ENCODE measurements at regions not wholly inside any gene's neighbourhood (a gene's known extent, or its start where the extent isn't known, plus 50 kb on each side); places are given as distances from the start of the nearest gene placed in this dataset.
"Not testable (repeated sequence)": the region's sequence is repeated elsewhere in the genome, so short reads cannot be mapped to it uniquely, and the experiment has no call there.

DNA sequence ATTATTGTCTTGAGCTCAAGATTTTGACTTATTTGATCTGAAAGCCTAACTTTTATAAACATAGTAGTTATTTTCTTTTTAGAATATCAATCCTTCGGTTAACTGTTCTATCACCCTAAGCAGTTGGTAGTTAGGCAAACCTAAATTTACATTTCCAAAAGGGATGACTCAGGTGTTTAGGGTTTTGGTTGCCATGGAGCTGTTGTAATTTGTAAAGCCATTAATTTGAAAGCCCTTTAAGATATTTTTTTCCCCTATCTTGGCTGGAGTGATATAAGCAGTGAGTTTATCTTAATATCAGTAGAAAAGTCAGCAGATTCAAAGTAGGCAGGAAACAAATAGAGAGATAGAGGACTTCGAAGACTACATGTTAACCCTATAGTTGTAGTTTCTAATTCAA is 1472.6 kb upstream of the CELF2 start:
- WGBS: 70% methylated on average over 2 of the region's 2 CpGs
- DNase-seq (ENCODE audit: low read depth in 6 of 9, low spot score in 9 of 9): no peak
- H3K9me3 ChIP-seq (ENCODE audit: control insufficient read depth in 2 of 2, insufficient read depth in 1 of 2, low read length in 1 of 2): no peaks in the 10 kb centered on the region
- H3K4me1 ChIP-seq (ENCODE audit: control insufficient read depth in 2 of 2, insufficient read depth in 2 of 2, low read length in 2 of 2): no peaks in the 10 kb centered on the region
- no peaks in the 10 kb centered on the region for H3K27me3 ChIP-seq (ENCODE audit: control insufficient read depth in 2 of 2, insufficient read depth in 1 of 2, low read length in 1 of 2)
- no peaks in the 10 kb centered on the region for H3K36me3 ChIP-seq (ENCODE audit: control insufficient read depth in 2 of 2, insufficient read depth in 2 of 2, low read length in 1 of 2)
- H3K4me3 ChIP-seq (ENCODE audit: low read length in 2 of 2): no peak overlapping the region
- no peak overlapping the region for H3K27ac ChIP-seq (ENCODE audit: low read depth in 1 of 2, low read length in 1 of 2)

DNA sequence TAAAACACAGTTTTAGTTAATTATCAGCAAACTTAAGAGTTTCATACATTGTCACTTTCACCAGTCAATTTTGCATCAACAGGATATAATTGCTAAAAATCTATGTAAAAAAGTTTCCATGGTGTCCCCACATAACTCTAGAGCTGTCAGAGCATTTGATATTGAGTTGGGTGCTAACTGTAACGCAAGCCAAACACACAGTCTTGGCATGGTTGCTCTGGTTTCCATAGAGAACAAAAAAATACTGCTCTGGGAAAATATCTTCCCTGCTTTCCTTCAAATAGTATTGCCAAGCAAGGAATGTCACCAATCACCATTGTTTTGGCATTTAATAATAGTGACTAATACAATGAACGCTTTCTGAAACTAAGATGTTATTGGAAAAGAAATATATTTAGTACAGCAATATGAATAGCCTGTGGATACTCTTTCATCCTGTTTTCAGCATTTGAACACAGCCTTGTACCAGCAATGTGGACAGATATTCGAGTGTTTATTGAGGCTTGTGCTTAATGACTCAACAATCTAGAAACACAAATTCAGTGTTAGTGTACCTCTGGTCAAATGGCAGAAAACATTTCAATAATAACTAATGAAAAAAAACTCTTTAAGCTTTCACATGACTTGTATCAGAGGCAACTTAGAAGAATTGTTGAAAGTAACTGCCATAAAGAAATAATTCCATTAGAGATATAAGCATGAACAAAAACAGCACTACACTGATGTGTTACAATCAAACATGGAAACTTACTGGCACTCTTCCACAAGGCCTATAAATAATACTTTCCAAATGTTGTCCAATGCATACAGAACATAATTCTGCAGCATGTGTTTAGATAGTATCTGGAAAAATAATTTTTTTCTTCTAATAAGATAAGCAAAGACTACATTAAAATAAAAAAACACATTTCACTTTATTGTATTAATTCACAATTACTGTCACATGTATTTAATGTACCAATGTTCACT is 1469.5 kb upstream of the CELF2 start:
- WGBS: 90% methylated on average over 3 of the region's 3 CpGs
- no peaks in the 10 kb centered on the region for H3K27me3 ChIP-seq (ENCODE audit: control insufficient read depth in 2 of 2, insufficient read depth in 1 of 2, low read length in 1 of 2)
- H3K4me1 ChIP-seq (ENCODE audit: control insufficient read depth in 2 of 2, insufficient read depth in 2 of 2, low read length in 2 of 2): no peaks in the 10 kb centered on the region
- no peak overlapping the region for H3K4me3 ChIP-seq (ENCODE audit: low read length in 2 of 2)
- no peak for DNase-seq (ENCODE audit: low read depth in 6 of 9, low spot score in 9 of 9)
- no peaks in the 10 kb centered on the region for H3K36me3 ChIP-seq (ENCODE audit: control insufficient read depth in 2 of 2, insufficient read depth in 2 of 2, low read length in 1 of 2)
- H3K27ac ChIP-seq (ENCODE audit: low read depth in 1 of 2, low read length in 1 of 2): no peak overlapping the region
- no peaks in the 10 kb centered on the region for H3K9me3 ChIP-seq (ENCODE audit: control insufficient read depth in 2 of 2, insufficient read depth in 1 of 2, low read length in 1 of 2)

GRCh38 chr10:9550810-9551209 is 1466.9 kb upstream of the CELF2 start:
- Histone ChIP-seq H3K27me3 (ENCODE audit: control insufficient read depth in 2 of 2, insufficient read depth in 1 of 2, low read length in 1 of 2) (no peaks in the 10 kb centered on the region), H3K9me3 (ENCODE audit: control insufficient read depth in 2 of 2, insufficient read depth in 1 of 2, low read length in 1 of 2) (no peaks in the 10 kb centered on the region), H3K36me3 (ENCODE audit: control insufficient read depth in 2 of 2, insufficient read depth in 2 of 2, low read length in 1 of 2) (no peaks in the 10 kb centered on the region), H3K4me1 (ENCODE audit: control insufficient read depth in 2 of 2, insufficient read depth in 2 of 2, low read length in 2 of 2) (no peaks in the 10 kb centered on the region), H3K4me3 (ENCODE audit: low read length in 2 of 2) (no peak overlapping the region), H3K27ac (ENCODE audit: low read depth in 1 of 2, low read length in 1 of 2) (no peak overlapping the region)
- WGBS: 96% methylated on average over 2 of the region's 2 CpGs
- DNase-seq (ENCODE audit: low read depth in 6 of 9, low spot score in 9 of 9): no peak

DNA sequence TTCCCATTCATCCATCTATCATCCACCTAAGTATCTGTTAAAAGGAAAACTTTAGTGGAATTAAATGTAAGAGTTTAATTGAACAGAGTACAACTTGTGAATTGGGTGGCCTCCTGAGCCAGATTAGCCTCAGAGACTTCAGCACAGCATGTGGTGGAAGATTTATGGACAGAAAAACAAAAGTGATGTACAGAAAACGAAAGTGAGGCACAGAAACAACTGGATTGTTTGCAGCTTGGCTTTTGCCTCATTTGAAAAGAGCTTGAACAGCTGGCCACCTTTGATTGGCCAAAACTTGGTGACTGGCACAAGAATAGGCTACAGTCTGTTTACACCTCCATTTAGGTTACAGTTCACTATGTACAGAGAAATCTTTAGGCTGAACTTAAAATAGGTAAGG is 1463.4 kb upstream of the CELF2 start:
- H3K4me1 ChIP-seq (ENCODE audit: control insufficient read depth in 2 of 2, insufficient read depth in 2 of 2, low read length in 2 of 2): no peaks in the 10 kb centered on the region
- H3K4me3 ChIP-seq (ENCODE audit: low read length in 2 of 2): no peak overlapping the region
- no peak overlapping the region for H3K27ac ChIP-seq (ENCODE audit: low read depth in 1 of 2, low read length in 1 of 2)
- no peaks in the 10 kb centered on the region for H3K27me3 ChIP-seq (ENCODE audit: control insufficient read depth in 2 of 2, insufficient read depth in 1 of 2, low read length in 1 of 2)
- 53% methylated on average over 1 of the region's 1 CpG for WGBS
- H3K9me3 ChIP-seq (ENCODE audit: control insufficient read depth in 2 of 2, insufficient read depth in 1 of 2, low read length in 1 of 2): no peaks in the 10 kb centered on the region
- H3K36me3 ChIP-seq (ENCODE audit: control insufficient read depth in 2 of 2, insufficient read depth in 2 of 2, low read length in 1 of 2): no peaks in the 10 kb centered on the region
- no peak for DNase-seq (ENCODE audit: low read depth in 6 of 9, low spot score in 9 of 9)

- H3K4me1 ChIP-seq (ENCODE audit: control insufficient read depth in 2 of 2, insufficient read depth in 2 of 2, low read length in 2 of 2): no peaks in the 10 kb centered on the region
- WGBS: 89% methylated on average over 3 of the region's 3 CpGs
- H3K4me3 ChIP-seq (ENCODE audit: low read length in 2 of 2): no peak overlapping the region
- no peak for DNase-seq (ENCODE audit: low read depth in 6 of 9, low spot score in 9 of 9)
- no peaks in the 10 kb centered on the region for H3K9me3 ChIP-seq (ENCODE audit: control insufficient read depth in 2 of 2, insufficient read depth in 1 of 2, low read length in 1 of 2)
- no peak overlapping the region for H3K27ac ChIP-seq (ENCODE audit: low read depth in 1 of 2, low read length in 1 of 2)
- H3K27me3 ChIP-seq (ENCODE audit: control insufficient read depth in 2 of 2, insufficient read depth in 1 of 2, low read length in 1 of 2): no peaks in the 10 kb centered on the region
- H3K36me3 ChIP-seq (ENCODE audit: control insufficient read depth in 2 of 2, insufficient read depth in 2 of 2, low read length in 1 of 2): no peaks in the 10 kb centered on the region
These were observed 1456.7 kb upstream of the CELF2 start for GRCh38 chr10:9560976-9561375.

DNA sequence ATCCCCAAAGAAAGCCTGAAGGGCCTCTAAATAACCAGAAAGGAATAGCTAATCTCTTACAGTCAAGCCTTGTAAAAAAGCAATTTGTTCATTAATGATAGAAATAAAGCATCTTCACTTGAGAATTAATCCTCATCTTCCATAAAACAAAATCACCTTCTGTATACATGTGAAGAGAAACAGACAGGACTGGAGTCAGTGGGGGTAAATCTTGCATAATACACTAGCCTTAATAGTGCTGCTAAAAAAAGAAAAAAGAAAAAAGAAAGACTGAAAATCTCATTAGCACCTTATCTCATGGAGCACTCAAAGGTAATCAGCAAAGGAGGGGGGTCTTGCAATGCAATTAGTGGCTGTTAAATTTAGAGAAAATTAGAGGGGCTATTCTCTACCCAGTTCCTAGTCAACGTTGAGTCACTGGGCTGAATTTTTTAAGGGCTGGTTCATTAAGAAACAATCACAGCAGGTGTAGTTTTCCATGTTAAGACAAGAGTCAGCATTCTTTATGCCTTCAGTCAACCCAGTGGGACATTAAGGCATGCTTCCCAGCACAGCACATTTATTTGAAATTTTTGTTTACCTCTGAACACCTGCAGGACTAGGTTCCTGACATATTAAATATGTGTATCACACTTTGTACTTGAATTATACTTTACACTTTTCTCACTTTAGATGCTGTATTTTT is 1455.7 kb upstream of the CELF2 start:
- no peaks in the 10 kb centered on the region for H3K4me1 ChIP-seq (ENCODE audit: control insufficient read depth in 2 of 2, insufficient read depth in 2 of 2, low read length in 2 of 2)
- no peak overlapping the region for H3K27ac ChIP-seq (ENCODE audit: low read depth in 1 of 2, low read length in 1 of 2)
- no peaks in the 10 kb centered on the region for H3K9me3 ChIP-seq (ENCODE audit: control insufficient read depth in 2 of 2, insufficient read depth in 1 of 2, low read length in 1 of 2)
- no peaks in the 10 kb centered on the region for H3K27me3 ChIP-seq (ENCODE audit: control insufficient read depth in 2 of 2, insufficient read depth in 1 of 2, low read length in 1 of 2)
- DNase-seq (ENCODE audit: low read depth in 6 of 9, low spot score in 9 of 9): no peak
- WGBS: 58% methylated on average over 1 of the region's 1 CpG
- no peaks in the 10 kb centered on the region for H3K36me3 ChIP-seq (ENCODE audit: control insufficient read depth in 2 of 2, insufficient read depth in 2 of 2, low read length in 1 of 2)
- no peak overlapping the region for H3K4me3 ChIP-seq (ENCODE audit: low read length in 2 of 2)

- no peaks in the 10 kb centered on the region for H3K36me3 ChIP-seq (ENCODE audit: control insufficient read depth in 2 of 2, insufficient read depth in 2 of 2, low read length in 1 of 2)
- H3K4me1 ChIP-seq (ENCODE audit: control insufficient read depth in 2 of 2, insufficient read depth in 2 of 2, low read length in 2 of 2): no peaks in the 10 kb centered on the region
- 76% methylated on average over 1 of the region's 1 CpG for WGBS
- DNase-seq (ENCODE audit: low read depth in 6 of 9, low spot score in 9 of 9): no peak
- H3K27ac ChIP-seq (ENCODE audit: low read depth in 1 of 2, low read length in 1 of 2): no peak overlapping the region
- H3K4me3 ChIP-seq (ENCODE audit: low read length in 2 of 2): no peak overlapping the region
- no peaks in the 10 kb centered on the region for H3K9me3 ChIP-seq (ENCODE audit: control insufficient read depth in 2 of 2, insufficient read depth in 1 of 2, low read length in 1 of 2)
- no peaks in the 10 kb centered on the region for H3K27me3 ChIP-seq (ENCODE audit: control insufficient read depth in 2 of 2, insufficient read depth in 1 of 2, low read length in 1 of 2)
These were observed 1439.9 kb upstream of the CELF2 start for GRCh38 chr10:9577746-9578145.

DNA sequence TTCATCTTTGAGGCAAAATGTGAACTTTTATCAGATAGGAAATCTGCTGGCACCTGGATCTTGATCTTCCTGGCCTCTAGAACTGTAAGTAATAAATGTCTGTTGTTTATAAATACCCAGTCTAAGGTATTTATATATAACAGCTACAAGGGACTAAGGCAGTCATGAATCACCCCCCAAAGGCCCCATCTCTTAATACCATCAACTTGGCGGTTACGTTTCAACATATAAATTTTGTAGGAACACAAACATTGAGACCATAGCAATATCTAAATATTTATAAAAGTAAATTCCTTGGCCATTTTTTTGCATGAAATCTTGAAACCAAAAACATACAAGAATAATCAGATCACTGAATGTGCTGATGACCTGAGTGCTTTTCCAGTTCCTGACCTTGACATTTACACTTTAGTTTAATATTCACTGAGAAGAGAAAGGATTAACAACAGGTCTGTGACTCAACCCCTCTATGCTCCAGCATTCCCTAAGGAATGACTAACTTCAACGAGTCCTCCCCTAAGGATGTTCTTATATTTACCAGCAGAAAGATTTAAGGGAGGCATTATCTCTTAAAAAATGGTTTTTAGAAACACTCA is 1438.5 kb upstream of the CELF2 start:
- no peaks in the 10 kb centered on the region for H3K9me3 ChIP-seq (ENCODE audit: control insufficient read depth in 2 of 2, insufficient read depth in 1 of 2, low read length in 1 of 2)
- WGBS: 94% methylated on average over 3 of the region's 3 CpGs
- H3K27me3 ChIP-seq (ENCODE audit: control insufficient read depth in 2 of 2, insufficient read depth in 1 of 2, low read length in 1 of 2): no peaks in the 10 kb centered on the region
- no peaks in the 10 kb centered on the region for H3K4me1 ChIP-seq (ENCODE audit: control insufficient read depth in 2 of 2, insufficient read depth in 2 of 2, low read length in 2 of 2)
- H3K4me3 ChIP-seq (ENCODE audit: low read length in 2 of 2): no peak overlapping the region
- H3K27ac ChIP-seq (ENCODE audit: low read depth in 1 of 2, low read length in 1 of 2): no peak overlapping the region
- H3K36me3 ChIP-seq (ENCODE audit: control insufficient read depth in 2 of 2, insufficient read depth in 2 of 2, low read length in 1 of 2): no peaks in the 10 kb centered on the region
- no peak for DNase-seq (ENCODE audit: low read depth in 6 of 9, low spot score in 9 of 9)

DNA sequence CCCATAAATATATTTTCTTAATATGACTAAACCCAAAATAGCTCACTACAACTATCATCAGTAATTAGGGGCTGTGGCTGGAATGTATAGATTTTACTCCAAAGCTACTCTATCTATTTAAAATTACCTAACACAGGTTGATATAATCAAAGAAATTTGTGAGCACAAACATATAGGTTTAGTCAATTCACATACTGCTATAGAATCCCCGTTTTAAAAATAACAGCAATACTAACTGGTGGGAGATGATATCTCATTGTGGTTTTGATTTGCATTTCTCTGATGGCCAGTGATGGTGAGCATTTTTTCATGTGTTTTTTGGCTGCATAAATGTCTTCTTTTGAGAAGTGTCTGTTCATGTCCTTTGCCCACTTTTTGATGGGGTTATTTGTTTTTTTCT is 1434.9 kb upstream of the CELF2 start:
- not testable (repeated sequence) for H3K4me3 ChIP-seq (ENCODE audit: low read length in 2 of 2); DNase-seq (ENCODE audit: low read depth in 6 of 9, low spot score in 9 of 9); H3K36me3 ChIP-seq (ENCODE audit: control insufficient read depth in 2 of 2, insufficient read depth in 2 of 2, low read length in 1 of 2); H3K9me3 ChIP-seq (ENCODE audit: control insufficient read depth in 2 of 2, insufficient read depth in 1 of 2, low read length in 1 of 2); H3K27ac ChIP-seq (ENCODE audit: low read depth in 1 of 2, low read length in 1 of 2); H3K27me3 ChIP-seq (ENCODE audit: control insufficient read depth in 2 of 2, insufficient read depth in 1 of 2, low read length in 1 of 2); H3K4me1 ChIP-seq (ENCODE audit: control insufficient read depth in 2 of 2, insufficient read depth in 2 of 2, low read length in 2 of 2)
- 54% methylated on average over 1 of the region's 1 CpG for WGBS
